NOMO-1 treated with dmso at 0.1 percent for 144 hours (cell line): ENCODE measurements at regions not wholly inside any gene's neighbourhood (a gene's known extent, or its start where the extent isn't known, plus 50 kb on each side); places are given as distances from the start of the nearest gene placed in this dataset.

Source experiments
- DNase-seq: peaks from one replicate; lab custom pipeline; 2025; ENCODE audit not compliant: unreplicated experiment; lab: John Stamatoyannopoulos, UW

DNA sequence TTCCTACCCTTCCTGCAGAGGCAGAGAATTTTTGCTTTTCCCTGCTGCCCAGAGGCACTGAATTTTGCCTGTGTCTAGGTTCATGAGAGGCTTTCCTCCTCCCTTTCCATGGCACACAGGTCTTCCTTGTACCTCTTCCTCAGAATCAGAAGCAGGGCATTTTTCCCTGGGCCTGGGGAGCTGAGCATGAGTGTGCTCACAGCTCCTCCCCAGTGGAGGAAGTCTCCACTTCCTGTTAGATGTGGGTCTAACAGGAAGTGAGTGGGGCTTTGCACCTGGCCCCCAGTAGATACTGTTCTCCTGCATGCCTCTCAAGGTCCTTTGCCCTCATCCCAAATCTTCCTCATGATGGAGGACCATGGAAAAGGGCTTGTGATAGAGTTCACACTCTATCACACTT is 297.2 kb upstream of the FIGN start:
- DNase-seq: no peak

- DNase-seq: no peak
Observed at GRCh38 chr2:164030623-164031022, 294.8 kb upstream of the FIGN start.

DNA sequence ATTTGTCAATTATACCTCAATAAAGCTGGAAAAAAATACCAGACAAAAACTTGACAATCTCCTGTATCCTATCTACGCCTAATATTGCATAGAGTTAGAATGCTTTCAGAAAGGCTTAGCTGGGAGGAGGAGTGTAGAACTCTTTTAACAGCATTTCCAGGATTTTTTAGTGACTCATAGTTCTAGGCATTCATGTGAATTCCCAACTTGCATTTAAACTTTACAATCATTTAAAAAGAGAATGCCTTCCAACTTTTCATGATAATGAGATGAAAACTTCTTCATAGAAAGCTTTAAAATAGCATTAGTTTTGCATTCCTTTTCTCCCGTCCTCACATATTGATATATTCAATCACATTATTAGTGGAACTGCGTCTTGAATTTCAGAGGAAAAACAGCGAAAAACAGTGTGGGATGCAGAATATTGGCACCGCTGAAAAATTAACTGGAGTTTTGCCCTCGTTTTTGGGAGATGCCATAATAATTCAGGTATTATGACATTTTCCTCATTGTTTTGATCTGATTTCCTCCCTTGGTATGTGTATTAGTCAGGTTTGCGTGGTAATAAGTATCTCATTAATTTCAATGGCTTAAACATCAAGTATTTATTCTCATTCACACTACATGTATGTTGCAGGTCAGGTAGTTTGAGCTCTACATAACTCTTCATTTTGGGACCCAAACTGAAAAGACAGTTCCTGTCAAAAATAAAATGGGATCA is 293.2 kb upstream of the FIGN start:
- no peak for DNase-seq

GRCh38 chr2:164024396-164024795 is 288.6 kb upstream of the FIGN start:
- DNase-seq: no peak

- DNase-seq: no peak
Observed at GRCh38 chr2:164023896-164024295, 288.1 kb upstream of the FIGN start.

DNA sequence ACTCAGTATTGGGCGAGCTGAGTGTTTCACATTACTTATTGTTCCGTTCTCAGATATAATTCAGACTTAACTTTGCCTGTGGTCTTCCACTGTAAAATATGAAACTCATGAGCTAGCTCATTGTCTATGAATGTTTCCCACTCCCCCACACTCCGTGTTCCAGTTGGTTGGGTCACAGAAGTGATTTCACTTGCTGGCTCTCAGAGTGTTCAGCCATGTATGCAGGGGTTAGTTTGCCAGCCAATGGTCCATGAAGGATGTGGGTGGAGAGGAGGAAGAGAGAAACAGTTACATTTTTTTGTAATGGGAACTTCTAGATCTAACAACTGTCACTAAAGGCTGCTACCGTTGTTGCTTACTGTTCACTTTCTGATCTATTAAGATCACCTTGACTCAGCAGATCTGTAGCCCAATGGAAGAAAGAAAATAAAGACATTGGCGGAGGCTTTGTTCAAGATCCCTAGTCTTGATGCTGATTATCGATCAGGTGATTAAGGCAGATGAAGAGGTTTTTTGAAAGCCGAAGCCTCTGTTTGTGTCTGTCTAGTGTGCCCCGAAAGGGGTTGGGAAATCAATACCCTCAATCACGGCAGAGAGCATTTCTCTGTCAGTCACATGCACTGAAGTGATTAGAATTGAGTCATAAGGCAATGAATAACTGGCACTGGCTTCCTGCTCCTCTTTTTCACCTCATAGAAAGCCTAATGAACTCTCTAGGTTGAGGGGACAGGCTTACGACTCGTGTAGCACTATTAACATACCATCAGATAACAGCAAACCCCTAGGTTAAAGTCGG is 279.7 kb upstream of the FIGN start:
- no peak for DNase-seq

GRCh38 chr2:164014791-164015190 is 279.0 kb upstream of the FIGN start:
- DNase-seq: no peak

DNA sequence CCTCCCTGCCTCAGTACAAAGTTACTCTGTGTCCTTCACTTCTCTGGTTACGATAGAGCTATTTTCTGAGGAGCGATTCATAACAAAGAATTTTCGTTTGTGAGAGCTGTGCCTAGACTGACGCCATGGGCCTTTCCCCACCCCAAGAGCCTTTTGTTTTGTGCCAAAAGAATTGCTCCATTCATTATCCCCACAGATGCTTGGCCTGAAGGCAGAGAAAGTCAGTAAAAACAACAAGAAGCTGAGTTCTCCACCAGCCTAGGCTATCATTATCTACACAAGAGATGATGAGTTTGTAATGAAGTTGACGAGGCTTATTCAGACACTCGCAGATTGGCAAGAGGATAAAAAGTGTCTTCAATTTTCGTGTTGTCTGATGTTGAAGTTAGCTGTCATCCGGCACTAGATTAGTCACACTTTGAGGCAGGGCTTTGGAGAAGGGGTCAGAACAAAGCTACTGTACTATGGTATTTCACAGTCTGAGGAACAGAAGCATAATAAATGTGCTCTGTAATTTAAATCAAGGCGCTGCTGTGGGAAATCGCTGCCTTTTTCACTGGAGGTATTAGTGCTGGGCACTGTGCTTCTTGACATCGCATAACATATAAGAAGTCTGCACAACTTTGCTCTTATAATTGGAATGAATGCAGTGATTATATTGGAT is 278.4 kb upstream of the FIGN start:
- no peak for DNase-seq

GRCh38 chr2:164012581-164012980 is 276.8 kb upstream of the FIGN start:
- DNase-seq: no peak

GRCh38 chr2:164009756-164010337 is 274.0 kb upstream of the FIGN start:
- no peak for DNase-seq

DNA sequence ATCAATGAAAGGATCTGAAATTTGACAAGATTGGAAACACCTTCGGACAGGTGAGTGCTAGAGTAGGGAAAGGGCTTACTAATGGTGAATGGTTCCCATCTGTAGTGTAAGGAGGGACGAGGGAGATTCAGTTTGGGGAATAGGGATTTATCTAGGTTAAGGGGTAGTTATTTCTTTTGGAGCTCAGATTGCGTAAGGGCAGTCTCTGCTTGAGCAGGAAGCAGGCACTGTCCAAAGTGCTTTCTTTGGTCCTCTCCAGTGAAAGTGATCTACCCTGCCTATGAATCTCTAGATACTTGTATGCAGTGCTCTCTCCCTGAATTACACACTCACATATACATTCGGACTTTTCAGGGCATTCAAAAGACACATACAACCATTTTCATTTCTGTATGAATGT is 272.9 kb upstream of the FIGN start:
- DNase-seq: no peak

- DNase-seq: no peak
Observed at GRCh38 chr2:164006704-164007103, 270.9 kb upstream of the FIGN start.

GRCh38 chr2:164000176-164000575 is 264.4 kb upstream of the FIGN start:
- DNase-seq: no peak

- no peak for DNase-seq
Observed at GRCh38 chr2:163997466-163997865, 261.7 kb upstream of the FIGN start.

DNA sequence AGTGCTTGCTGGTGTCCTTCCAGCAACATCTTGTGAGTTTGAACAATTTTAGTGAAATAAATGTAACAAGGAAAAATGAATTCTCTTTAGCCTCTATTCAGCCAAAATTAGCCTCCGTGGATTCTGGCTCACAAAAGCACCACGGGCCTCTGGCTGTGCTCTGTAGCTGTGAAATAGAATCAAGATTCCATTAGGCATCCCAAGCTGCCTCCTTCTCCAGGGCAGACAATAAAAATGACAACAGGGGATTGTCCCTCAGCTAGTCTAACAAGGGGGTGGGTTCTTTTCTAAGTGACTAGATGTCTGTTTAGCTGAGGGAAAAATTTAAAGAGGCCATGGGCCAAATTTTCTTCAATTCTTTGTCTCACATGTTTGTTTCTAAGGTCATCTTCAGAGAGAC is 254.7 kb upstream of the FIGN start:
- no peak for DNase-seq

DNA sequence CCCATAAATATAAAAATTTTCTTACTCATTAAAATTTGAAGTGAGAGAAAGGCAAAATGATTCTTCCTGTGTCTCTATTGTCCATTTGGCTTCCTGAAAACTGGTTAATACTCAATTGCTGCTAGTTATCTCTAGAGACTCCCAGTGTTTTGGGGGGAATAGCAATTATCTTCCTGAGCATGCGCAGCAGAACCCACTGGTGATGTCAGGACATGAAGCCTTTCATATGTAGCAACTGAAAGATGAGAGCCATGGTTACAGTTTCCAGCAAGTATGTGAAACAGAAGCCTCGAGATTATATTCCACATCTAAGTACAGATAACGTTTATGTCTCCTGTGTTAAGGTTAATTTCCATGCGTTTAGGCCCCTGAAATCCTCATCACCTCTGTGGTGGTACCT is 254.3 kb upstream of the FIGN start:
- no peak for DNase-seq

DNA sequence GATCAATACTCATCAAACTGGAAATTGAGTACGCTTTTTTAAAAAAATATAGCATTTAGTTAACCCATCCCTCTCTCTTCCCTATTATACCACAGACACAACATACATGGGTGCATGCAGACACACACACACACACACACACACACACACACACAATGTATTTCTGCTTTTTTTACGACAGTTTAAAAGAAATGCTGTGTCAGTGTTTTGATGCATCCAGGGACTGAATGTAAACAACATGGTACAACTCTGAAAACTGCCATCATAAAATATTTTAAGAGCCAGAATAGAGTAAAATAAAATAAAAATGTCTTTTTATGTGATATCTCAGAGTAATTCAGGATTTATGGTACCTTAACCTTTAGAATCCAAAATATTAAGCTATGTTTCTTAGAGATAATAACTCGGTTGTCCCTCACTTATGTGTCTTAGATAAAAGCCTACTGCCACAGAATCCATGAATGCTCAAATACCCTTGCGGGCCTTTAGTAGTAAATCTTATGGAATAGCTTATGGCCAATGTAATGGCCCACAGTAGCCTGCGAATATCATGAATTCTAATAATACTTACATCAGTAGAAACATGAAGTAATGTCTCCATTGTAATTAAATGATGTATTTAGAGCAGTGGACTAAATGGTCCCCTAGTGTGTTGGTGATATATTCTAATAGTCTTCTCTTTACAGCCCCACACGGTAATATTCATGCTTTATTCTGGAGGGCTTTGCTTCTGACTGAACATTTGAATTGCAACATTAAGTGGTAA is 251.6 kb upstream of the FIGN start:
- DNase-seq: no peak

DNA sequence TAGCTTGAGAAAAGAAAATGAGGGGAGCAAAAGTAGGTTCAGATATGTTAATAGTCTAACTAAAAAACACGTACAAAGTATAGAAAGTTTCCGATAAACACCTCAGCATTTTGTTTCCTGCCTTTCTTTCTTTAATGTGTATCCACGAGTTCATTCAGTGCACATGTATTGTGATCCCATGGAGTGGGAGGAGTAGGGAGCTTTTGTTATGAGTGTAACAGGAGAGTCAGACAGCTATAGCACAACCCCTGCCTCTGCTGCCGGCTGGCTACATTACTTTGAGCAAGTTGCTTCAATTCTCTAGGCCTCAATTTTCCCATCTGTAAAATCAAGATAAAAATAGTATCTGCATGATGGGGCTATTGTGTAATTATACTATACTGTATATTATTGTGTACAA is 249.2 kb upstream of the FIGN start:
- DNase-seq: no peak

- no peak for DNase-seq
Observed at GRCh38 chr2:163983911-163984310, 248.1 kb upstream of the FIGN start.

DNA sequence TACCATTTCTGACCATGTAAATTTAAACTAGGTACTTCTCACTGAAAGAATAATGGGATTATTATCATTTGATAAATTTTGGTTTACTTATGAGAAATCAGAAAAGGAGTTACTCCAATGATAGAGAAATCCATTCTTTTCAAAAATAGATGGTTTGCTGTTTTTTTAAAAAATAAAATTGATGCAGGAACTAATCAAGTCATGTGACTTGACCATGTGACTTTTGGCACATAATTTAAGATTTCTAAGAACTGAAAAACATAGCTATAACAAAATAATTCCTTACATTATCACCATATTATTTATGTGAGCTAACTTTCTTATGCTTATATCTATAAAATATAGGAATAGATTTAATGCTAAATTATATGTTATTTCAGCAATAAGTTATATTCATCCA is 247.1 kb upstream of the FIGN start:
- DNase-seq: no peak

DNA sequence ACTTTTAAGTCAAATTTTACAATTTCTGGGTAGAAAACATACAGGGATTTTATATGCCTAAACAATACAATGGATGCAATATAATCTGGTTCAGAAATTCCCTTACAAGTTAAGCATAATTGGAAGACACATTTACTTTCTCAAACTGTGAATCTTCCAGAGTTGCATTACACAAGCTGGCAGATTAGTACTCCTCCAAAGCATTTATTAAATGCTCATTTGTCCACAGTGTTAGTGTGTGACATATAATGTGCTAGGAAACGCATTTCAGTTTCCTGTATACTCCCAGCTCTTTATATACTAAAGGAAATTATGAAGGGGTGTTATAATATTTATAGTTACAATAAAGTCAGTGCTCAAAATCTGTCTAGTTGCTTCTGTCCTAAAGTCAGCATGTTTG is 239.0 kb upstream of the FIGN start:
- DNase-seq: no peak
